Mesodermal cell (in vitro differentiated cells): ENCODE measurements at regions not wholly inside any gene's neighbourhood (a gene's known extent, or its start where the extent isn't known, plus 50 kb on each side); places are given as distances from the start of the nearest gene placed in this dataset.

Experiments
- H3K27ac ChIP-seq: 2 replicates; pipeline ENCODE4 v1.7.0; 2013; ENCODE audit warnings: mild to moderate bottlenecking, low read depth, low read length, moderate library complexity; ENCODE audit not compliant: severe bottlenecking
- H3K36me3 ChIP-seq: 2 replicates; pipeline ENCODE4 v1.7.1; 2013; ENCODE audit warnings: mild to moderate bottlenecking, low read length, moderate library complexity; ENCODE audit not compliant: control insufficient read depth, insufficient read depth
- H3K4me1 ChIP-seq: one replicate; pipeline ENCODE4 v1.7.1; 2013; ENCODE audit warnings: mild to moderate bottlenecking, low read length; ENCODE audit not compliant: insufficient read depth, control insufficient read depth, poor library complexity, severe bottlenecking
- H3K4me3 ChIP-seq: 2 replicates; pipeline ENCODE4 v1.7.0; 2013; ENCODE audit warnings: low read length, control low read depth, mild to moderate bottlenecking; ENCODE audit not compliant: insufficient read depth, poor library complexity, severe bottlenecking; ENCODE audit errors: extremely low read depth
- H3K9me3 ChIP-seq: 2 replicates; pipeline ENCODE4 v1.7.1; 2013; ENCODE audit warnings: mild to moderate bottlenecking, low read length, moderate library complexity; ENCODE audit not compliant: control insufficient read depth
- WGBS, 2 experiments: methylation state at CpG; one replicate each; pipeline ENCODE4 v1.1.5; 2013; ENCODE audit warnings: missing lambda C conversion rate in 2 of 2; ENCODE audit not compliant: insufficient coverage in 2 of 2; 5-methylcytosine and 5-hydroxymethylcytosine counted together

DNA sequence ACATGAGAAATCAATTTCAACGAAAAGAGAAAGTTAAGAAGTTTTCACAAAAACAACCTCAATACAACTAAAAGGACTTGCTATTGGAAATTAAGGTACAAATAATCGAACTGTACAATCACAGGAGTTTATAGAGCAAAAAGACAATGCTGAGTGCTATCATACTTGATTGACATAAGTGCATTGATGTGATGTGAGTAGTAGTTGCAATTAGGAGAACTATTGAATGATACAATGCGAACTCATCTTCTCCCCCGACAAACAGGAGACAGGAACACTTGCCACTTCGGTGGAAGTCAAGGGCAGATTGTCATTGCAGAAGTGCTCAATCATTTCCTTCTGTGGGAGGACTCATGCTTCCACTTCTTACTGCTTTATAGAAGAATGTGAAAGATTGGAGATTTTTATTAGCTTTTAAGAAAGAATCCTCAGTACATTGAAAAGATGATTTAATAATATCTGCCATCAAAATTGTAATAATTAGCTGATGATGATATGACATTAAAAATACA lies 276.6 kb upstream of the MPDZ start:
- no peaks in the 10 kb centered on the region for H3K9me3 ChIP-seq
- WGBS, 2 experiments: 95 to 100% methylated on average over 1 to 4 of the region's 5 CpGs
- H3K4me3 ChIP-seq: no peak overlapping the region
- no peaks in the 10 kb centered on the region for H3K4me1 ChIP-seq
- no peaks in the 10 kb centered on the region for H3K36me3 ChIP-seq
- no peak overlapping the region for H3K27ac ChIP-seq

DNA sequence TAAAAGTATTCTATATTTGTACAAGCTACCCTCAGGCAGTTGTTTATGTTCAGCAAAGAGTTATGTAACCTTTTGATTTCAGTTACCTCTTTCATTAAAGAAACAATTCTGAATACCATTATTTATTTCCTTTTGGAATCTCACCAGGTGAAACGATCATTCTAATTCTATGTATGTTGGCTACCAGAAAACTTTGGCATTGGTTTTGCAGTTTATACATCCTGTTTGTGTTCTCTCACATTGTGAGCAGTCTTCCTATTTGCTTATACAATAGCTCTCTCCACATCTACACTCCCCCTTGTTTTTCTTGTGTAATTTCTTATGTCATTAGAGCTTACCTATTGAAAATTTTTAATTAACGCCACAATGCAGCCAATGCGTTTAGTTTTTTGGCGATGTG lies 276.0 kb upstream of the MPDZ start:
- Histone ChIP-seq H3K27ac (no peak overlapping the region), H3K9me3 (no peaks in the 10 kb centered on the region), H3K4me1 (no peaks in the 10 kb centered on the region), H3K36me3 (no peaks in the 10 kb centered on the region), H3K4me3 (no peak overlapping the region)
- WGBS, 2 experiments: 80 to 90% methylated on average over 1 to 2 of the region's 4 CpGs

DNA sequence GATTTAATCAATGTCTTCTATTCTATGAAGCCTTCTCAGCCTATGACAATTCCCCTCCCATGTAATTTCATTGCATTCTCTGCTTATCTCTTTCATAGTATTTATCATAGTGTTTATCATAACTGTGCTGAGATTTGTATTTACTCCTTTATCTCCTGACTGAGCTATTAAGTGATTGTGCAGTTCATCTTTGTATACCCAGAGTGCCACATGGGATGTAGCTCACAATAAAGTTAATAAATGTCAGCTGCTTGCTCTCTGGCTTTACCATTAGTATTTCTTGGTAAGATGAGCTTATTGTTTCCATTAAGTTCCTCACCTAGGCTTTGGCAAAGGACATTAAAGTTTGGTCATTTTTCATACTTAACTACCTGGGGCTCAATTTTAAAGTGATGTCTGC lies 275.1 kb upstream of the MPDZ start:
- Histone ChIP-seq H3K4me1 (no peaks in the 10 kb centered on the region), H3K9me3 (no peaks in the 10 kb centered on the region)

DNA sequence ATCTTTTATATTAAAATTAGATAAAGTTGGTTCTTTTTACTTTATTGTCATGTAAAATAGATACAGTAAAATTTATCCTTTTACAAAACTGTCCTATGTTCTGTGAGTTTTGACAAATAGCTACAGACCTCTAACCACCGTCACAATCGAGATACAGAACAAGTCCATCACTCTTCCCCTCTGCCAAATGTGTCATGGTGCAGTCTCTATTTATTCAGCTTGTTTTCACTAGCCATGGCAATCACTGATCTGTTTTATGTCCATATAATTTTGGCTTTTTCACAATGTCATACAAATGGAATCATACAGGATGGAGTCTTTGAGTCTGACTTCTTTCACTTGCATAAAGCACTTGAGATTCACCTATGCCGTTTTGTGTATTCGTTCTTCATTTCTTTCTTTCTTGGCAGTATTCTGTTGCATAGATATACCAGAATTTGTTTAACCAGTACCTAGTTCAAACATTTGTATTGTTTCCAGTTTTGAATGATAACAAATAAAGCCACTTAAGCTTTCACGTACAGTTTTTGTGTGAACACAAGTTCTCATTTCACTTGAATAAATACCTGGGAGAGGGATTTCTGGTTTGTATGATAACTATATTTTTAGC lies 273.2 kb upstream of the MPDZ start:
- Histone ChIP-seq H3K4me3 (no peak overlapping the region), H3K9me3 (no peaks in the 10 kb centered on the region), H3K4me1 (no peaks in the 10 kb centered on the region), H3K36me3 (no peaks in the 10 kb centered on the region), H3K27ac (no peak overlapping the region)
- 82 to 90% methylated on average over 2 of the region's 5 CpGs for WGBS, 2 experiments

More for the DNA sequence above, 275.1 kb upstream of the MPDZ start:
- Histone ChIP-seq H3K27ac (no peak overlapping the region), H3K4me3 (no peak overlapping the region), H3K36me3 (no peaks in the 10 kb centered on the region)

DNA sequence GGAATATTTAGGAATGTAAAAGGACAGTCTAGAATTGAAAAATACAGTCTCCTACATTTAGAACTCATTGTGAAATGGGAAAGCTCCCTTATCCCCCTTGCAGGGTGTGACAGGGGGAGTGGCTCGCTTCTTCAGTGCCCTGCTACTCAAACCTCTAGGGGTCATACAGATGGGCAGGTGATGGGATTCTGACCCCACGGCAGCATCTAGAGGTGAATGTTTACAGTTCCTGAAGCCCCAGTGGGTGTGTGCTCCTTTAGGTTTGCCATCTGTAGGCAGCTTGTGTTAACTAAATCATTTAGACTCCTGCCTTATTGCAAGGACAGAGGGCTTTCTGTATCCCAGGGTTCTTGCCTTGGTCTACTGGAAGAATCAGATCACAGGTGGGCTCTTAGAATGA lies 271.0 kb upstream of the MPDZ start:
- Histone ChIP-seq H3K4me3 (no peak overlapping the region), H3K36me3 (no peaks in the 10 kb centered on the region), H3K9me3 (no peaks in the 10 kb centered on the region), H3K27ac (no peak overlapping the region), H3K4me1 (no peaks in the 10 kb centered on the region)
- 100% methylated on average over 1 of the region's 2 CpGs; no CpG with 5 or more reads in 1 of the 2 experiments for WGBS, 2 experiments

DNA sequence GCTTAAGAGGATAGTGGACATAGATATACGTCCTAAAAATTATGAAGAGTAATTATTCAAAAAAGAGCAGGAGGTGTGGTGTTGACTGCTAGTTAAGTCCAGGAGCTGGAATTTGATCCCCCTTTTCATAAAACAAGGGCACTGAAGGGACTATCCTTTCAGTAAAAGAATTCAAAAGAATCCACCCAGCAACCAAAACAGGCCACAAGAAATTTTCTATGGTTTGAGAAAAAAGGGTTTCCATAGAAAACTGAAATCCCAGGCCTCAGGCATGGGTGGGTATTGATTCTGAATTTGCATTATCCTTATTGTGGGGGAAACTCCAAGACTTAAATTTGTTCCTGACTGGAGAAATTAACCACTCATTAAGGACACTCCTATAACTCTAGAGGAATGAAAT lies 269.0 kb upstream of the MPDZ start:
- H3K4me3 ChIP-seq: no peak overlapping the region
- no peaks in the 10 kb centered on the region for H3K4me1 ChIP-seq
- no CpG with 5 or more reads among the region's 1 CpG for WGBS, 2 experiments
- H3K36me3 ChIP-seq: no peaks in the 10 kb centered on the region
- H3K27ac ChIP-seq: no peak overlapping the region
- H3K9me3 ChIP-seq: no peaks in the 10 kb centered on the region

DNA sequence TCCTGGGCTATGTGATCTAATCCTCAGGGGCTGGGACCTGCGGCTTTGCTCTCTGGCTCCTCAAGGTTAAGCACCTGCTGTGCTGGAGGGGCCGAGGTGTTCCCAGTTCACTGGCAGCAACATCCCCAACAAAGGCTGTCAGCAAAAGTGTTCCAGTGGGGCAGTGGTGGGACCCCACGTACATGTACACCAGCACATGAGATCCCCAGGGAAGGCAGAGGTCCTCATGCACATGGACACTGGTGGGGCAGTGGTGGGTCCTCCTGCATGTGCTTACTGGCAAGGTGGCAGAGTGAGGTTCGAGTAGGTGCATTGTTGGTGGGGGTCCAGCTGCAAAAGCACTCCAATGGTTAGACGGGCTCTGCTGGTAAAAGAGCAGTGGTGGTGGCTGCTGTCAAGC lies 255.6 kb upstream of the MPDZ start:
- Histone ChIP-seq H3K9me3 (no peaks in the 10 kb centered on the region), H3K27ac (no peak overlapping the region), H3K4me3 (no peak overlapping the region), H3K36me3 (no peaks in the 10 kb centered on the region), H3K4me1 (no peaks in the 10 kb centered on the region)
- 57% methylated on average over 4 to 5 of the region's 5 CpGs for WGBS, 2 experiments

DNA sequence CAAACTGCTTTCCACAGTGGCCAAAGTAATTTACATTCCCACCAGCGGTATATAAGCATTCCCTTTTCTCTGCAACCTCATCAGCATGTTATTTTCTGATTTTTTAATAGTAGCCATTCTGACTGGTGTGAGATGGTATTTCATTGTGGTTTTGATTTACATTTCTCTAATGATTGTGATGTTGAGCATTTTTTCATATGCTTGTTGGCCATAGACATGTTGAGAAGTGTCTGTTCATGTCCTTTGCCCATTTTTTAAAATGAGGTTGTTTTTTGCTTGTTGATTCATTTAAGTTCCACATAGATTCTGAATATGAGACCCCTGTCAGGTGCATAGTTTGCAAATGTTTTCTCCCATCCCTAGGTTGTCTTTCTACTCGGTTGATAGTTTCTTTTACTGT lies 254.5 kb upstream of the MPDZ start:
- 80% methylated on average over 1 of the region's 2 CpGs; no CpG with 5 or more reads in 1 of the 2 experiments for WGBS, 2 experiments
- Histone ChIP-seq H3K4me3 (no peak overlapping the region), H3K4me1 (no peaks in the 10 kb centered on the region), H3K27ac (no peak overlapping the region), H3K9me3 (no peaks in the 10 kb centered on the region), H3K36me3 (no peaks in the 10 kb centered on the region)

DNA sequence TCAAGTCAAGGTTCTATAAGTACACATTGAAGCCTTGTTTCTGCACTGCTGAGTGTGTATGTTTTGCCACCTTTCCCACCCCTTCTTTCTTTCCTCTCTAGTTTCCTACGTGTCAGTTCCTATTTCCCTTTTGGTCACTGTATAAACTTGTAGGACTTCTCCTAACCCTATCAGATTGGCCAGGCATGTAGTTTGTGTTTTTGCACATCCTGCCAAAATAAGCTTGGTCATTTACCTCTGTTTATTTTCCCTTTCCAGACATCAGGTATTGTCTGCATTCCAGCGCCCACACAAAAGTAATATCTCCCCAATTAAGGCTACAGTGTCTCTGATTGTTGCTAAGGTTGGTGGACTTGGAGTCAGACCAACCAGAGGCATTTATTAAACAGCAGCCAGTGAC lies 252.9 kb upstream of the MPDZ start:
- Histone ChIP-seq H3K4me1 (no peaks in the 10 kb centered on the region), H3K9me3 (no peaks in the 10 kb centered on the region), H3K27ac (no peak overlapping the region), H3K4me3 (no peak overlapping the region), H3K36me3 (no peaks in the 10 kb centered on the region)
- 67% methylated on average over 1 of the region's 2 CpGs; no CpG with 5 or more reads in 1 of the 2 experiments for WGBS, 2 experiments

DNA sequence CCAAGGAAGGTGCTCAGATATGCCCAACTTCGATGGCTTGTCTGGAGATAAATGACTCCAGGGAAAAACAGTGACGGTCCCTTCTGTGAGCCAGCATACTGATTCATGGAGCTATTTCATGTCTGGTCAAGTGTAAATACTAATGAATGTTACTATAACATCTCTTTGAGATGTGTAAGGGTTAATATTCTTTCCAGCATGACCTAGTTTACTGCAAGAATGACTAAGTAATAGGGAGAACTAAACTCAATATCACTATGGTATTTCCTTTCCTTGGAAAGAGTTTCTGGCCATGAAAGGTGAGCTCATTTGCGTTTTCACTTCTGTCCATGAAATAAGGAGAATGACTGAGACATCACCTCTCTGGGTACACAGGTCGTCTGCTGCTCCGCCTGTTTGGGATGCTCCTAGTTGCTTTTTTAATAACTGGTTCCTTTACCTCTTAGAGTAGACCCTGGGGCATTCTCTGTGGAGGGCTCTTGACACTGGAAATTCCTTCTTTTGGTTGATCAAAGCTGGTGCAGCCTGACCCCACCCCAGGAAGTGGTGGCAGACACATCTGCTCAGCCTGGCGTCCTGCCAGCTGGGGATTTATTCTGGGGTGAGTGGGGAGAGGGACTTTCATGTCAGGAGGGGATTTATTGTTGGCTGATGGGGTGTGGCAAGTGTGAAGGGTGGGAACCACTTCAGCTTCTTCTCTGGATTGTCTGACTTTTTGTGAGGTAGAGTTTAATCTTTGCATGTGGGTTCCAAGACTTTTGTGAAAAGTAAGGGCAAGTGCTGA lies 250.0 kb upstream of the MPDZ start:
- Histone ChIP-seq H3K36me3 (no peaks in the 10 kb centered on the region), H3K4me3 (no peak overlapping the region), H3K27ac (no peak overlapping the region), H3K4me1 (no peaks in the 10 kb centered on the region), H3K9me3 (no peaks in the 10 kb centered on the region)
- 87 to 96% methylated on average over 5 of the region's 6 CpGs for WGBS, 2 experiments

DNA sequence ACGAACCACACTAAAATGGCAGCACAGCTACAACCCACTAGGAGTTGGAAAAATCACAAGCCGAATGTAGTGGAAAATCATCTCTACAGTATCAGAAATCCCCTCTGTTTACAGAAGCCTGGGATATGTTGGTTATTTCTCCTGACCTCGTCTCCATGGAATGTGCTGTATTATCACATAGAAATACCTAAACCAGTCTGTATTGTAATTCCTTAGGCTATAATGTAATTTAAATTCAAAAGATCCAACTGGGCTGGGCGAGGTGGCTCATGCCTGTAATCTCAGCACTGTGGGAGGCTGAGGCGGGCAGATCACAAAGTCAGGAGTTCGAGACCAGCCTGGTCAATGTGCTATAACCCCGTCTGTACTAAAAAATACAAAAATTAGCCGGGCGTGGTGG lies 244.8 kb upstream of the MPDZ start:
- Histone ChIP-seq H3K9me3 (no peaks in the 10 kb centered on the region), H3K4me1 (no peaks in the 10 kb centered on the region), H3K36me3 (no peaks in the 10 kb centered on the region), H3K27ac (no peak overlapping the region), H3K4me3 (no peak overlapping the region)
- WGBS, 2 experiments: 89 to 94% methylated on average over 5 to 7 of the region's 9 CpGs
